Panc1 (cell line): ENCODE measurements at regions not wholly inside any gene's neighbourhood (a gene's known extent, or its start where the extent isn't known, plus 50 kb on each side); places are given as distances from the start of the nearest gene placed in this dataset.

Source experiments
- ATAC-seq: fragments of 200-7000 bp; cut with Tn5 transposase; 2 replicates; pipeline ENCODE4 v1.9.1; 2020; ENCODE audit warnings: mild to moderate bottlenecking, moderate library complexity
- BruUV-seq: library from RNA; stranded (reverse); fragments of 400-500 nt; replicated peaks from 2 replicates; lab custom pipeline; 2021; lab: Mats Ljungman, UMichigan
- CTCF ChIA-PET: fragments of 300-600 bp; sonication (Branson Sonifier 250); formaldehyde crosslinking; loops from one replicate; lab custom pipeline; 2022; ENCODE audit warnings: antibody characterized with exemption; lab: Charles Lee
- POLR2A ChIA-PET: fragments of 300-600 bp; sonication (Branson Sonifier 250); formaldehyde crosslinking; loops from one replicate; lab custom pipeline; 2022; ENCODE audit warnings: antibody characterized with exemption; lab: Charles Lee
- DNase-seq: peaks from one replicate; pipeline ENCODE4 v3.0.0-alpha.2; 2010; ENCODE audit warnings: low read depth, low spot score
- H3K27ac ChIP-seq: 2 replicates; pipeline ENCODE4 v1.5.1; 2011; ENCODE audit warnings: mild to moderate bottlenecking, low read length, inconsistent platforms
- H3K27me3 ChIP-seq: fragments of 200-500 bp; sonication (Bioruptor generic); 2 replicates; pipeline ENCODE4 v1.6.0; 2014; ENCODE audit warnings: low read length, inconsistent platforms; ENCODE audit not compliant: control insufficient read depth, insufficient read depth
- H3K36me3 ChIP-seq: fragments of 200-500 bp; sonication (Bioruptor generic); 2 replicates; pipeline ENCODE4 v1.5.1; 2014; ENCODE audit warnings: inconsistent platforms, mild to moderate bottlenecking, low read length, moderate library complexity; ENCODE audit not compliant: control insufficient read depth, insufficient read depth
- H3K4me1 ChIP-seq: 2 replicates; pipeline ENCODE4 v1.5.1; 2011; ENCODE audit warnings: inconsistent platforms, mild to moderate bottlenecking, low read length, moderate library complexity; ENCODE audit not compliant: control insufficient read depth, insufficient read depth
- H3K4me3 ChIP-seq, 2 experiments: 2 replicates each; pipeline ENCODE4 v1.5.1; 2011 to 2012; ENCODE audit warnings: low read depth in 2 of 2, low read length in 2 of 2, mild to moderate bottlenecking in 2 of 2, inconsistent platforms in 1 of 2, moderate library complexity in 1 of 2
- H3K9me3 ChIP-seq: fragments of 200-500 bp; sonication (Bioruptor generic); 2 replicates; pipeline ENCODE4 v1.5.1; 2014; ENCODE audit warnings: low read depth, mild to moderate bottlenecking, inconsistent platforms, low read length, moderate library complexity; ENCODE audit not compliant: control insufficient read depth, insufficient read depth
- POLR2AphosphoS5 ChIP-seq: IDR thresholded peaks from 2 replicates; pipeline ENCODE4 v1.6.1; 2012; ENCODE audit warnings: mild to moderate bottlenecking, low read depth, low read length, moderate library complexity
- SIN3A ChIP-seq: IDR thresholded peaks from 2 replicates; pipeline ENCODE4 v1.6.1; 2012; ENCODE audit warnings: low read depth, mild to moderate bottlenecking, low read length, moderate library complexity, borderline replicate concordance; ENCODE audit not compliant: insufficient read depth
- TCF7L2 ChIP-seq: IDR thresholded peaks from 2 replicates; pipeline ENCODE4 v1.6.1; 2011; ENCODE audit warnings: mild to moderate bottlenecking, low read depth, low read length, inconsistent platforms
- in situ Hi-C: cut with HindIII; loops from 2 replicates; pipeline ENCODE4 v1.10.0; 2016; ENCODE audit warnings: low sequenced_read_pairs, low pct_unique_long_range_greater_than_20kb
- intact Hi-C: fragments of 100-400 bp; cut with micrococcal nuclease; formaldehyde crosslinking; loops from one replicate; pipeline ENCODE4 v1.10.0; 2022; ENCODE audit not compliant: unreplicated experiment
- TF ChIP-seq, protein P1 (sequence below): fragments of 450-650 bp; IDR thresholded peaks from 2 replicates; pipeline ENCODE4 v1.5.1; 2017; ENCODE audit warnings: mild to moderate bottlenecking
- TF ChIP-seq, protein P2 (sequence below), 2 experiments: IDR thresholded peaks; 2 replicates each; pipeline ENCODE4 v1.6.1; 2011 to 2012; ENCODE audit warnings: low read depth in 2 of 2, control low read depth in 1 of 2, low read length in 1 of 2, mild to moderate bottlenecking in 1 of 2, moderate library complexity in 1 of 2; ENCODE audit not compliant: insufficient read depth in 1 of 2

DNA sequence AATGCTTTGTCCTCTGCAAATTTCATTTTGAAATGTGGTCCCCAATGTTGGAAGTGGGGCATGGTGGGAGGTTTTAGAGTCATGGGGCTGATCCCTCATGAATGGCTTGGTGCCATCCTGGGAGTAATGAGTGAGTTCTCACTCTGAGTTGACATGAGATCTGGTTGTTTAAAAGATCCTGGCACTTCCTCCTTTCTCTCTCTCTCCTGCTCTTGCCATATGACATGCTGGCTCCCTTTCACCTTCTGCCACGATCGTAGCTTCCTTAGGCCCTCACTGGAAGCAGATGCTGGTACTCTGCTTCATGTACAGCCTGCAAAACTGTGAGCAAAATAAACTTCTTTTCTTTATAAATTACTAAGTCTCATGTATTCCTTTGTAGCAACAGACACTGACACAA, 262.0 kb downstream of the IL15 start:
- ChIA-PET CTCF (no interaction called here), POLR2A (no interaction called here)
- H3K27me3 ChIP-seq, result no peaks in the 10 kb centered on the region
- in situ Hi-C loops, result no loop called here
- no peaks in the 10 kb centered on the region for H3K36me3 ChIP-seq
- no peak overlapping the region for H3K4me3 ChIP-seq
- ATAC-seq, result no peak
- no TSS peak for BruUV-seq
- H3K4me1 ChIP-seq, result no peaks in the 10 kb centered on the region
- DNase-seq, result no peak
- intact Hi-C loops, result no loop called here
- TF ChIP-seq, protein P1, sequence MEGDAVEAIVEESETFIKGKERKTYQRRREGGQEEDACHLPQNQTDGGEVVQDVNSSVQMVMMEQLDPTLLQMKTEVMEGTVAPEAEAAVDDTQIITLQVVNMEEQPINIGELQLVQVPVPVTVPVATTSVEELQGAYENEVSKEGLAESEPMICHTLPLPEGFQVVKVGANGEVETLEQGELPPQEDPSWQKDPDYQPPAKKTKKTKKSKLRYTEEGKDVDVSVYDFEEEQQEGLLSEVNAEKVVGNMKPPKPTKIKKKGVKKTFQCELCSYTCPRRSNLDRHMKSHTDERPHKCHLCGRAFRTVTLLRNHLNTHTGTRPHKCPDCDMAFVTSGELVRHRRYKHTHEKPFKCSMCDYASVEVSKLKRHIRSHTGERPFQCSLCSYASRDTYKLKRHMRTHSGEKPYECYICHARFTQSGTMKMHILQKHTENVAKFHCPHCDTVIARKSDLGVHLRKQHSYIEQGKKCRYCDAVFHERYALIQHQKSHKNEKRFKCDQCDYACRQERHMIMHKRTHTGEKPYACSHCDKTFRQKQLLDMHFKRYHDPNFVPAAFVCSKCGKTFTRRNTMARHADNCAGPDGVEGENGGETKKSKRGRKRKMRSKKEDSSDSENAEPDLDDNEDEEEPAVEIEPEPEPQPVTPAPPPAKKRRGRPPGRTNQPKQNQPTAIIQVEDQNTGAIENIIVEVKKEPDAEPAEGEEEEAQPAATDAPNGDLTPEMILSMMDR, result no peak
- TF ChIP-seq SIN3A, result no peak
- TF ChIP-seq, protein P2, sequence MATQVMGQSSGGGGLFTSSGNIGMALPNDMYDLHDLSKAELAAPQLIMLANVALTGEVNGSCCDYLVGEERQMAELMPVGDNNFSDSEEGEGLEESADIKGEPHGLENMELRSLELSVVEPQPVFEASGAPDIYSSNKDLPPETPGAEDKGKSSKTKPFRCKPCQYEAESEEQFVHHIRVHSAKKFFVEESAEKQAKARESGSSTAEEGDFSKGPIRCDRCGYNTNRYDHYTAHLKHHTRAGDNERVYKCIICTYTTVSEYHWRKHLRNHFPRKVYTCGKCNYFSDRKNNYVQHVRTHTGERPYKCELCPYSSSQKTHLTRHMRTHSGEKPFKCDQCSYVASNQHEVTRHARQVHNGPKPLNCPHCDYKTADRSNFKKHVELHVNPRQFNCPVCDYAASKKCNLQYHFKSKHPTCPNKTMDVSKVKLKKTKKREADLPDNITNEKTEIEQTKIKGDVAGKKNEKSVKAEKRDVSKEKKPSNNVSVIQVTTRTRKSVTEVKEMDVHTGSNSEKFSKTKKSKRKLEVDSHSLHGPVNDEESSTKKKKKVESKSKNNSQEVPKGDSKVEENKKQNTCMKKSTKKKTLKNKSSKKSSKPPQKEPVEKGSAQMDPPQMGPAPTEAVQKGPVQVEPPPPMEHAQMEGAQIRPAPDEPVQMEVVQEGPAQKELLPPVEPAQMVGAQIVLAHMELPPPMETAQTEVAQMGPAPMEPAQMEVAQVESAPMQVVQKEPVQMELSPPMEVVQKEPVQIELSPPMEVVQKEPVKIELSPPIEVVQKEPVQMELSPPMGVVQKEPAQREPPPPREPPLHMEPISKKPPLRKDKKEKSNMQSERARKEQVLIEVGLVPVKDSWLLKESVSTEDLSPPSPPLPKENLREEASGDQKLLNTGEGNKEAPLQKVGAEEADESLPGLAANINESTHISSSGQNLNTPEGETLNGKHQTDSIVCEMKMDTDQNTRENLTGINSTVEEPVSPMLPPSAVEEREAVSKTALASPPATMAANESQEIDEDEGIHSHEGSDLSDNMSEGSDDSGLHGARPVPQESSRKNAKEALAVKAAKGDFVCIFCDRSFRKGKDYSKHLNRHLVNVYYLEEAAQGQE (IDR thresholded peaks at IDR 0.05; ENCODE audit: insufficient read depth in 1 of 2, low read depth in 2 of 2, low read length in 1 of 2), result no peak
- TF ChIP-seq TCF7L2, result no peak
- TF ChIP-seq POLR2AphosphoS5, result no peak
- H3K27ac ChIP-seq, result no peak overlapping the region
- H3K9me3 ChIP-seq, result no peaks in the 10 kb centered on the region

DNA sequence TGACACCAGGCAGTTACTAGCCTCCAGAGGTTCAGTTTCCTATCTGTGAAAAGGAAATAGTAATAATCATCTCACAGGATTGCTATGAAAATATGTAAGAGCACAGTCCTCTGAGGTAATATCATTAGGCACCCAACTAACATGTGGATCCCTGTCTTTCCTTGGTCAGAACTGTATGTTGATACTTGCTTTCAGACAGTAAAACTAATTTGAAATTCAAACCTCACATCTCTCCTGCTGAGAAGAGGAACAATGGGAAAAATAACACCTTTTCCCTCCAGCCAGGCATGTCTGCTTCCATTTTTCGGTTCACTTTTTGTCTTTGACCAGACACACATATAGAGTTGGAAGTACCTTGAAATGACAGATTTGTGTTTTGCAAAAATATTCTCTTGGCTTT, 262.7 kb downstream of the IL15 start:
- no peak for DNase-seq
- H3K36me3 ChIP-seq, result no peaks in the 10 kb centered on the region
- TF ChIP-seq, protein P2 (IDR thresholded peaks at IDR 0.05; ENCODE audit: insufficient read depth in 1 of 2, low read depth in 2 of 2, low read length in 1 of 2), result no peak
- TF ChIP-seq POLR2AphosphoS5 (no peak), TCF7L2 (no peak), SIN3A (no peak)
- TF ChIP-seq, protein P1, result no peak

More for the DNA sequence above, 262.7 kb downstream of the IL15 start:
- Histone ChIP-seq H3K4me1 (no peaks in the 10 kb centered on the region), H3K27ac (no peak overlapping the region), H3K27me3 (no peaks in the 10 kb centered on the region), H3K9me3 (no peaks in the 10 kb centered on the region), H3K4me3 (no peak overlapping the region)
- POLR2A ChIA-PET, result no interaction called here
- in situ Hi-C loops, result no loop called here
- CTCF ChIA-PET, result no interaction called here
- no peak for ATAC-seq
- BruUV-seq, result no TSS peak
- intact Hi-C loops, result no loop called here
